Mammary epithelial cell (primary cell): ENCODE measurements at regions not wholly inside any gene's neighbourhood (a gene's known extent, or its start where the extent isn't known, plus 50 kb on each side); places are given as distances from the start of the nearest gene placed in this dataset.

Source experiments
- EZH2 ChIP-seq: IDR thresholded peaks from 2 replicates; pipeline ENCODE4 v1.6.1; 2012; ENCODE audit warnings: low read length, inconsistent platforms, borderline replicate concordance
- TF ChIP-seq, protein P1 (sequence below), 2 donors: IDR thresholded peaks in 1 of 2; conservative IDR thresholded peaks in 1 of 2; 2 replicates each; pipeline ENCODE4 v1.5.1; 2011 to 2012; ENCODE audit warnings: inconsistent platforms in 2 of 2, low read length in 2 of 2, mild to moderate bottlenecking in 2 of 2, control low read depth in 1 of 2, low read depth in 1 of 2; ENCODE audit not compliant: insufficient read depth in 1 of 2; ENCODE audit errors: extremely low read depth in 1 of 2

- TF ChIP-seq, protein P1, sequence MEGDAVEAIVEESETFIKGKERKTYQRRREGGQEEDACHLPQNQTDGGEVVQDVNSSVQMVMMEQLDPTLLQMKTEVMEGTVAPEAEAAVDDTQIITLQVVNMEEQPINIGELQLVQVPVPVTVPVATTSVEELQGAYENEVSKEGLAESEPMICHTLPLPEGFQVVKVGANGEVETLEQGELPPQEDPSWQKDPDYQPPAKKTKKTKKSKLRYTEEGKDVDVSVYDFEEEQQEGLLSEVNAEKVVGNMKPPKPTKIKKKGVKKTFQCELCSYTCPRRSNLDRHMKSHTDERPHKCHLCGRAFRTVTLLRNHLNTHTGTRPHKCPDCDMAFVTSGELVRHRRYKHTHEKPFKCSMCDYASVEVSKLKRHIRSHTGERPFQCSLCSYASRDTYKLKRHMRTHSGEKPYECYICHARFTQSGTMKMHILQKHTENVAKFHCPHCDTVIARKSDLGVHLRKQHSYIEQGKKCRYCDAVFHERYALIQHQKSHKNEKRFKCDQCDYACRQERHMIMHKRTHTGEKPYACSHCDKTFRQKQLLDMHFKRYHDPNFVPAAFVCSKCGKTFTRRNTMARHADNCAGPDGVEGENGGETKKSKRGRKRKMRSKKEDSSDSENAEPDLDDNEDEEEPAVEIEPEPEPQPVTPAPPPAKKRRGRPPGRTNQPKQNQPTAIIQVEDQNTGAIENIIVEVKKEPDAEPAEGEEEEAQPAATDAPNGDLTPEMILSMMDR (conservative IDR thresholded peaks at IDR 0.05 in 1 of 2, IDR thresholded peaks at IDR 0.05 in 1 of 2; ENCODE audit: extremely low read depth in 1 of 2, insufficient read depth in 1 of 2, low read depth in 1 of 2, low read length in 2 of 2) = no peak
- no peak for TF ChIP-seq EZH2
Observed at GRCh38 chr1:222252788-222253187, 295.1 kb downstream of the HHIPL2 start.
